A673 (cell line): ENCODE measurements at regions not wholly inside any gene's neighbourhood (a gene's known extent, or its start where the extent isn't known, plus 50 kb on each side); places are given as distances from the start of the nearest gene placed in this dataset.

Experiments
- BruUV-seq: library from RNA; stranded (reverse); fragments of 400-500 nt; replicated peaks from 2 replicates; lab custom pipeline; 2021; lab: Mats Ljungman, UMichigan
- CTCF ChIA-PET: fragments of 300-600 bp; sonication (Branson Sonifier 250); formaldehyde crosslinking; loops from one replicate; lab custom pipeline; 2022; ENCODE audit warnings: antibody characterized with exemption; lab: Charles Lee
- POLR2A ChIA-PET: fragments of 300-600 bp; sonication (Branson Sonifier 250); formaldehyde crosslinking; loops from one replicate; lab custom pipeline; 2022; ENCODE audit warnings: antibody characterized with exemption; ENCODE audit not compliant: low non-redundant PET; lab: Charles Lee
- DNase-seq: peaks from one replicate; pipeline ENCODE4 v3.0.0-alpha.2; 2015; ENCODE audit warnings: low spot score
- H3K27ac ChIP-seq: fragments of 200-600 bp; sonication (generic); 2 replicates; pipeline ENCODE4 v1.5.1; 2016; ENCODE audit warnings: mixed run types, low read depth, mild to moderate bottlenecking, mixed read lengths, antibody characterized with exemption, low read length; ENCODE audit not compliant: poor library complexity, severe bottlenecking
- H3K27me3 ChIP-seq: fragments of 200-600 bp; sonication (generic); replicated peaks from 2 replicates; pipeline ENCODE4 v1.6.1; 2017; ENCODE audit warnings: mixed run types, low read depth, mild to moderate bottlenecking, mixed read lengths, antibody characterized with exemption, low read length; ENCODE audit not compliant: insufficient read depth, poor library complexity
- H3K36me3 ChIP-seq: fragments of 200-600 bp; sonication (generic); 2 replicates; pipeline ENCODE4 v1.6.1; 2016; ENCODE audit warnings: mixed run types, mild to moderate bottlenecking, mixed read lengths, antibody characterized with exemption, low read length; ENCODE audit not compliant: insufficient read depth, poor library complexity, severe bottlenecking
- H3K4me1 ChIP-seq: fragments of 200-600 bp; sonication (generic); 2 replicates; pipeline ENCODE4 v1.6.1; 2017; ENCODE audit warnings: mixed run types, mild to moderate bottlenecking, mixed read lengths, antibody characterized with exemption, low read length; ENCODE audit not compliant: insufficient read depth, poor library complexity, severe bottlenecking
- H3K4me3 ChIP-seq: fragments of 200-600 bp; sonication (generic); 2 replicates; pipeline ENCODE4 v1.5.1; 2016; ENCODE audit warnings: low read depth, mixed run types, mild to moderate bottlenecking, mixed read lengths, low read length; ENCODE audit not compliant: poor library complexity, severe bottlenecking
- H3K9me3 ChIP-seq: fragments of 200-600 bp; sonication (generic); 2 replicates; pipeline ENCODE4 v1.6.1; 2016; ENCODE audit warnings: mixed run types, low read depth, mild to moderate bottlenecking, mixed read lengths, antibody characterized with exemption, low read length; ENCODE audit not compliant: poor library complexity, severe bottlenecking
- EZH2 ChIP-seq: fragments of 200-600 bp; sonication (generic); IDR thresholded peaks from 2 replicates; pipeline ENCODE4 v1.6.1; 2017; ENCODE audit warnings: borderline replicate concordance, low read depth, mild to moderate bottlenecking, mixed read lengths, antibody characterized with exemption, low read length; ENCODE audit not compliant: poor library complexity, severe bottlenecking
- intact Hi-C: fragments of 100-400 bp; cut with micrococcal nuclease; formaldehyde crosslinking; loops from one replicate; pipeline ENCODE4 v1.10.0; 2022; ENCODE audit not compliant: unreplicated experiment
- TF ChIP-seq, protein P1 (sequence below): fragments of 300-800, 200-600 bp; sonication (generic); conservative IDR thresholded peaks from 2 replicates; pipeline ENCODE4 v1.5.1; 2017; ENCODE audit warnings: low read depth, mild to moderate bottlenecking, antibody characterized with exemption, low read length, moderate library complexity, mixed read lengths

- H3K4me1 ChIP-seq: no peaks in the 10 kb centered on the region
- H3K27me3 ChIP-seq: no peaks in the 10 kb centered on the region
- BruUV-seq: no TSS peak
- H3K27ac ChIP-seq: no peak overlapping the region
- no peak for DNase-seq
- H3K36me3 ChIP-seq: no peaks in the 10 kb centered on the region
- no peak overlapping the region for H3K4me3 ChIP-seq
- TF ChIP-seq EZH2: no peak
- TF ChIP-seq, protein P1, sequence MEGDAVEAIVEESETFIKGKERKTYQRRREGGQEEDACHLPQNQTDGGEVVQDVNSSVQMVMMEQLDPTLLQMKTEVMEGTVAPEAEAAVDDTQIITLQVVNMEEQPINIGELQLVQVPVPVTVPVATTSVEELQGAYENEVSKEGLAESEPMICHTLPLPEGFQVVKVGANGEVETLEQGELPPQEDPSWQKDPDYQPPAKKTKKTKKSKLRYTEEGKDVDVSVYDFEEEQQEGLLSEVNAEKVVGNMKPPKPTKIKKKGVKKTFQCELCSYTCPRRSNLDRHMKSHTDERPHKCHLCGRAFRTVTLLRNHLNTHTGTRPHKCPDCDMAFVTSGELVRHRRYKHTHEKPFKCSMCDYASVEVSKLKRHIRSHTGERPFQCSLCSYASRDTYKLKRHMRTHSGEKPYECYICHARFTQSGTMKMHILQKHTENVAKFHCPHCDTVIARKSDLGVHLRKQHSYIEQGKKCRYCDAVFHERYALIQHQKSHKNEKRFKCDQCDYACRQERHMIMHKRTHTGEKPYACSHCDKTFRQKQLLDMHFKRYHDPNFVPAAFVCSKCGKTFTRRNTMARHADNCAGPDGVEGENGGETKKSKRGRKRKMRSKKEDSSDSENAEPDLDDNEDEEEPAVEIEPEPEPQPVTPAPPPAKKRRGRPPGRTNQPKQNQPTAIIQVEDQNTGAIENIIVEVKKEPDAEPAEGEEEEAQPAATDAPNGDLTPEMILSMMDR: no peak
- CTCF ChIA-PET: no interaction called here
- POLR2A ChIA-PET: no interaction called here
- intact Hi-C loops: no loop called here
- no peaks in the 10 kb centered on the region for H3K9me3 ChIP-seq
Measured at GRCh38 chr2:186138845-186139244, 347.2 kb upstream of the ZC3H15 start.

GRCh38 chr2:186159101-186159500 lies 327.0 kb upstream of the ZC3H15 start:
- intact Hi-C loops: no loop called here
- POLR2A ChIA-PET: no interaction called here
- CTCF ChIA-PET: interaction anchor here (0.6 kb wide), 1 partner anchor 153 kb away, joined by 5 read pairs; no protein-coding TSS in a partner anchor
- Histone ChIP-seq H3K9me3 (no peaks in the 10 kb centered on the region), H3K36me3 (no peaks in the 10 kb centered on the region), H3K27me3 (no peaks in the 10 kb centered on the region), H3K4me1 (no peaks in the 10 kb centered on the region), H3K4me3 (no peak overlapping the region), H3K27ac (no peak overlapping the region)
- TF ChIP-seq EZH2: no peak
- TF ChIP-seq, protein P1: no peak
- no peak for DNase-seq
- no TSS peak for BruUV-seq

DNA sequence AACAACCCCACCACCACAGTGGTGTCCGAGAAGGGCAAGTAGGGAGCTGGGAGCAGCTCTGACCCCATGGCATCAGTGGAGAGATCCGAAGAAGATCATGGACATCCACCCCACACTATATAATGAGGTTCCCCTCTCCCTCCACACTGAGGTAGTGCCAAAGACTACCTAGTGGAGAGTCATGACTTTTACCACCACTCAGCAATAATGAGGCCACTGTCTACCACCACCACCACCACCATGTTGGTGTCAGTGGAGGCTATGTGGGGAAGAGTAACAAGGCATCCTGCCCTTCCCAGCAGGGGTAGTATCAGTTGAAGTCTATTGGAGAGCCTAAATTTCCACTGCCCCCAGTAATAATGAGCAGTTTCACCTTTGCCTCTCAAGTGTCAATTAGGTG lies 321.7 kb upstream of the ZC3H15 start:
- intact Hi-C loops: no loop called here

More for the DNA sequence above, 321.7 kb upstream of the ZC3H15 start:
- ChIA-PET POLR2A (no interaction called here), CTCF (no interaction called here)
- no TSS peak for BruUV-seq
- no peak overlapping the region for H3K27ac ChIP-seq
- no peaks in the 10 kb centered on the region for H3K36me3 ChIP-seq
- no peaks in the 10 kb centered on the region for H3K27me3 ChIP-seq
- no peaks in the 10 kb centered on the region for H3K9me3 ChIP-seq
- DNase-seq: no peak
- H3K4me3 ChIP-seq: no peak overlapping the region
- TF ChIP-seq, protein P1: no peak
- TF ChIP-seq EZH2: no peak
- H3K4me1 ChIP-seq: no peaks in the 10 kb centered on the region
